Amniotic epithelial cell (primary cell): ENCODE measurements at regions not wholly inside any gene's neighbourhood (a gene's known extent, or its start where the extent isn't known, plus 50 kb on each side); places are given as distances from the start of the nearest gene placed in this dataset.
"Not testable (repeated sequence)": the region's sequence is repeated elsewhere in the genome, so short reads cannot be mapped to it uniquely, and the experiment has no call there.

ENCODE experiments used
- DNase-seq: peaks from one replicate; pipeline ENCODE4 v3.0.0-alpha.2; 2010; ENCODE audit warnings: low read depth

DNA sequence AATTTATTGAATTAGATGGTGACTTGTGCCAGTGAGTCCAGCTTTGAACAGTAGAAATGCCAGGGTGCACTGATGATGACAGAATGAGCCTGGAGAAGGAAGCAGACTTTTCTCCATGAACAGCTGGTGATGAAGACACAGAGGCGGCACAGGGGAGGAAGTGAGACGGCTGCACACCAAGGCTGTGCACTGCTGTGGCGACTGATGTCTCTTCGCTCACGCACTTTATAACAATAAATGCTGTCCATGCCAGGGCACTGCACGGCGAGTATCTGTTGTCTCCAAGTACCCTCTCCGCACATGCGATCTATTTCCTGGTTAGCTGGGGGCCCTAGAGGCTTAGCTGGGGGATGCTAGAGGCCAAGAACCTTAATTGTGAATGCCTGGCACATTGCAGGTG is 175.2 kb downstream of the TMEM200C start:
- DNase-seq: no peak

DNA sequence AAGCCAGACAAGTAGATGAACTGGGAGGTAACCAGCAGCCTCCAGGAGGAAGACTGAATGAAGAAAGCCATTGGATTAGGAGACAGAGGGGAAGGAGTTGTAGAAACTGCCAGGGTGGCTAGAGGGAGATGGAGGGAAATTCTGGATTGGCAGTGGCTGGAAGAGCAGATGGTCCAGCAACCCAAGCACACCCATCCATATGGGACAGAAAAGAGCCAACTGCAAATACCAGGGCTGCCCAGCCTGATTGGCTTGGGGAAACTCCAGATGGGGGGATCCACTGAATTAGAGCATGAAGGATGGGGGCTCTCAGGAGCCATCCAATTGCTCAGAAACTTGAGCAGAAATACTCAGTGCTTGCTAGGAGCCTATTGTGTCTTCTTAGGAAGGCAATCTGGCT is 173.5 kb upstream of the EPB41L3 start:
- DNase-seq: no peak

DNA sequence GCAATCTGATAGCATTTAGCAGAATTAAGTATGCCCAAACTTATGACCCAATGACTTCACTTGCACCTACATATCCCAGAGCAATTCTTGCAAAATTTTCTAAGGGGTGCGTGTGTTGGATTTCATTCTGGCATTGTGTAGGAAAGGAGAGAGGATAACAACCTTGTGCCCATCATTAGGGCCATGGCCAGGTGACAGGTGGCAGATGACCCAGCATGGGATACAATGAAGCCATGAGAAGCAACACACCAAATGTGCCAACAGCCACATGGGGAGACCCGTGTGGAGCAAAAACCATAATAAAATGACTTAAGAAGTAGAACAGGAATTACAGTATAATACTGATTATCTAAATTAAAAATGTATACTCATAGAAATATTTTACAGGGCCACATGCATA is 166.9 kb upstream of the EPB41L3 start:
- no peak for DNase-seq

DNA sequence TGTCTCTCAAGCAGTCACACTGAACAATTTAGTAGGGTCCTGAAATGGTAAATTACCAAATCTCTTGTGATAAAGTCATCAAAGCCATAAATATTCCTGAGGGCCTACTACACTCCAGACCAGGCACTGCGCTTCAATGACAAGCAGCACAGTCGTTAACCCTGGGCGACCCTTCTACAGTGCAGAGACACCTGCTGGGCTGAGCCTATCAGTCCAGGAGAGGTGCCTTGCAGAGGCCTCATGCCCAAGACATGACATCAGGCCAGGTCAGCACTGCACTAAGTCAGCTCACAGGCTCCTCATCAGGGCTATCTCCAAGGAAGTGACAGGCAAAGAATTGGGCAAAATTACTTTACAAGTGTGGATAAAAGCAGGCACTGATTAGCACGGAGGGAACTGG is 166.4 kb upstream of the EPB41L3 start:
- DNase-seq: no peak

DNA sequence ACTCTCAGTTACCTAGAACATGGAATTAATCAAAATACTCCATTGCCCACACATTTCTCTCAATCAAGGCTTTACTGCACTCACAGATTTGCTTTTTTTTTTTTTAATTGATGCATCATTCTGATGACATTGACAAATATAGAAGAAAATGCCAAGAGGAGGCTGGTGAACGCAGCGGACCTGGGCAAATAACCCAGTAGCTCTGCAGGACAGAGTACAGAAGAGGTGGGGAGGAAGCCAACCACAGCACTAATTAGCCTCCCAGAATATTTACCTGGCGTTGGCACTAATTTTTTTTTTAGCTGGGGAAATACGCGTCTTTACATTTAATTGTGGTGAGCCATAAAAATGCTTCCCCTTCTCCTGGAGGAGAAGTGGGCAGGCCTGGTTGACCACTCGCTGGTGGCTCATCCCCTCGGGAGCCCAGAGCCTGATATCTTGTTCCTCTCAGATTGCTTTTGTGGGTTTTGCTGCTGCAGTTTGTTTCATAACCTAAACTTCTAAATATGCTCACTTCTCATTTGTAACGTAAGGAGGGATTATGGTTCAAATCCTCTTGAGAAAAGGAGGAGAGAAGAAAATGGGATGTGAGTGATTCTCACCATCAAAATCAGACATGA is 165.8 kb upstream of the EPB41L3 start:
- no peak for DNase-seq

DNA sequence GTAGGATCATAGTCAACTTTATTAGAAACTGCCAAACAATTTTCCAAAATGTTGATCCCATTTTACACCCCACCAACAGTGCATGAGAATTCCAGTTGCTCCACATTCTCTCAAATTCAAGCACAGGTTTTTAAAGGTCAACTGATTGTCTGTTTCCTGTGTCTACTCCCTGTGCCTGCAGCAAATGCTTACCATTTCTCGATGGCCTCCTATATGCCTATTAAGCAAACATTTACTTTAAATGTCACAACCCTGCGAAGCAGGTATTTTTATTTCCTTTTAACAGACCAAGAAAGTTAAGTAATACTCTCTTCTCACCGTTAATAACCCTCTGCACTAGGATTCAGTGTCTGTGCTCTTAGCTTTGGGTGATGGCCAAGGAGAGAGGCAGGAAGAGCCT is 163.8 kb upstream of the EPB41L3 start:
- no peak for DNase-seq

DNA sequence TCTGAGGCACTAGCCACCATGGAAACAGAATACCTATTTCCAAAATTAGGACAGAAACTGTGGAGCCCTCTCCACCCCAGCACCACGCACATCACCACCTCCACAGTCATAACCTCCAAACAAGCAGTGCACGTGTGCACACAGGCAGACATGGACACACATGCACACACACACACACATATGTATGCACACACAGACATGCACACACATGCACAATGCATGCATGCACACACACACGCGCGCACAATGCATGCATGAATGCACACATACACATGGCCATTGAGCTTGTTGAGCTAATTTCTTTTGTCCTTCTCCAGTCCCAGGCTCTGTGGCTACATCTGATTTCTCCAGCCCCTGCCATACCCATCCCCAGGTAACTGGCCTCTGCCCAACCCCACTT is 161.6 kb upstream of the EPB41L3 start:
- DNase-seq: no peak

DNA sequence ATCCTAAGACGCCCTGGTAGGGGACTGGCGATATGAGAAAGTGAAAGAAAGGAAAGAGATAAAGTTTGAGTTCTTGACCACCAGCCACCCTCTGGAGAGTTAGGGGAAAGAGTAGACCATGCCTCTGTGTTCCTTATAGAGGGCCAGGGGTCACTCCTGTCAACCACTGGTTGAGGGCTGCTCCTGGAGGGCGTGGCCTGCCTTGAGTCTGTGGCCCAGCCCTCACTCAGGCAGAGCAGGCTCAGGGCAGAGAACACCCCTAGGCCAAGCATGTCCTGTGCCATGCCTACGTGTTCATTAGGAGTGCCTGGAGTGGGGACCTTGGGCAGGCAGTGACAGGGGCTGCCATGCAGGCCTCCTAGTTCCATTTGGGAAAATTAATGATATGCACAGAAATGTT is 161.1 kb upstream of the EPB41L3 start:
- DNase-seq: no peak

DNA sequence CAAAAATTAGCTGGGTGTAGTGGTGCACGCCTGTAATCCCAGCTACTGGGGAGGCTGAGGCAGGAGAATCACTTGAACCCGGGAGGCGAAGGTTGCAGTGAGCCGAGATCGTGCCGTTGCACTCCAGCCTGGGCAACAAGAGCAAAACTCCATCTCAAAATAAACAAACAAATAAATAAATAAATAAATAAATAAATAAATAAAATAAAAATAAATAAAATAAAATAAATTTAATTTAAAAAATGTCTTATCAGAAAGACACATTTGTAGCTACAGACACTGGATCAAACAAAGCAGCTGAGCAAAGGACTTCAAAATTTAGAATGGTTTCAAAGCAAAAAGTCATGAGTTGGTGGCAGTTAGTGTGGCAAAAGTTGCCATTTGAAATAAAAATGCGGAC is 158.2 kb upstream of the EPB41L3 start:
- not testable (repeated sequence) for DNase-seq

DNA sequence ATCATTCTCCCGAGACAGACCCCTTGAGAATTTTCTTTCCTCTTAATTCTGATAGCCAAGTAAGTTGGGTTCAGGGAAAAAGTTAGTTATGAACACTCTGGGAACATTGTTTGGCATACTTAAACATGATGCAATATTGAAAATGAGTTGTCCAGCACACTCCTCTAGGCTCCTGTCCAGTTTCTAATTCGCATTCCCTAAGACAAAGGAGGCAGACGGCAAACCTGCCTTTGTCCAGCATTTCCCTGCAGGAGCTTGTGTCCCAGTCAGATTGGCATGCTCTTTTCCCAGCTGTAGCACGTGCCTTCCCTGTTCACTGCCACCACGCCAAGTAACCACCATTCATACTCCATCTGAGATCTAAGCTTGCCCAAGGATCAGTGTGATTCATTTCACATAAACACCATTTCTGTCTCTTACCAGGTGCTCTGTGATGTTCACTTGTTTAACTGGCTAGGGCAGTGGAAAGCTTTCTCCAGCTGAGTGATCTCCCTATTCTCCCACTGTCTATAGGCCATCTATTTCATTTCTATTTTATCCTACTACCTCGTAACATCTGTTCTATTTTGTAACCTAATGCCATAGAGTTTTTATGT is 150.0 kb upstream of the EPB41L3 start:
- DNase-seq: no peak

DNA sequence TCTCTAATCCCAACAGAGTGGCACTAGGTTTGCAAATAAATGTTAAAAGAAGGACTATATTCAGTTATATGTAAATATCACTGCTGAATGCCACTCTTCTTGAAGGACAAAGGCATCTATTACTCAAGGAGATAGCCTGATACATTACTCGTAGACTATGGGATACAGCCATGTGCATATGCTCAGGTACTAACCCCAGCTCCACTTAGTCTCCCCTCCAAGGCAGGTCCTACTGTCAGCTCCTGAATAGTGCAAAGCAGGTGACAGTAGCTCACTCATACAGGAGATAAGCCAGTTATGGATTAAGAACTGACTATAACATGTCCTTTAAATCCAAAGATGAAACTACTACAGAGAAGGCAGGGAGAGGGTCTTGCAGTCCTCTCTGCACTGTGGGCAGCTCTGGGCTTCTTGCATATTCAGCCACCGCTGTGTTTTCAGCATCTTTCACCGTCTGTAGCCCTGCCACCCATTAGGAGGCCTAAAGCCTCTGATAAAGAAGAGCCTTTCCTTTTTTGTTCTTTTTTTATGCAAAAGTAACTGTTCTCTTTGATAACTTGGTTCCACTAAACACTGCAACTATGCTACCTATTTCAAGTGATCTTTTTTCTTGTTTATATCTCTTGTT is 135.1 kb upstream of the EPB41L3 start:
- no peak for DNase-seq

DNA sequence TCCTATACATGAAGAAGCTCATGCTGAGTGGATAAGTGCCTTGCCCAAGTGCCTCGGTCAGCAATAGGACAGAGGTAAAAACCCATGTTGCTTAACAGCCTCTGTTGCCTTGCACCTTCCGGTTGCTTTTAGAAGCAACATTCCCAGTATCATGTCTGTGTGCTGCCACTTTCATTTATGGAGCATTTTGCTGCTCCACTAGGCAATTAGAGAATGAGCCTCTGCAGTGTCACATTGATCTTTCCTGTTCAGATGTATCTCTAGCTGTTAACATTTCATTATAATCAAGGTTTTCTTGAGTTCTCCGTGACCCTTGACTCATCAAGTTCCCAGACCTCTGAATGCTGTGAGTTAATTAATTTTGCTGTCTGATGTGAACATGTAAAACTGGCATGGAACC is 134.5 kb upstream of the EPB41L3 start:
- DNase-seq: no peak

DNA sequence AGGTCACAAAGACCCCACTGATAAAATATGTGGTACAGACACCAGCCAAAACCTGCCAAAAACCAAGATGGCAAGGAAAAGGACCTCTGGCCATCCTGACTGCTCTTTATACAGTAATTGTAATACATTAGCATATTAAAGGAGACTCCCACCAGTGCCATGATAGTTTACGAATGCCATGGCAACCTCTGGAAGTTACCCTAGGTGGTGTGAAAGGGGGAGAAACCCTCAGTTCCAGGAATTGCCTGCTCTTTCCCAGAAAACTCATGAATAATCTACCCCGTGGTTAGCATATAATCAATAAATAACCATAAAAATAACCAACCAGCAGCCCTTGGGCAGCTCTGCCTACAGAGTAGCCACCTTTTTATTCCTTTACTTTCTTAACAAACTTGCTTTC is 129.8 kb upstream of the EPB41L3 start:
- no peak for DNase-seq

DNA sequence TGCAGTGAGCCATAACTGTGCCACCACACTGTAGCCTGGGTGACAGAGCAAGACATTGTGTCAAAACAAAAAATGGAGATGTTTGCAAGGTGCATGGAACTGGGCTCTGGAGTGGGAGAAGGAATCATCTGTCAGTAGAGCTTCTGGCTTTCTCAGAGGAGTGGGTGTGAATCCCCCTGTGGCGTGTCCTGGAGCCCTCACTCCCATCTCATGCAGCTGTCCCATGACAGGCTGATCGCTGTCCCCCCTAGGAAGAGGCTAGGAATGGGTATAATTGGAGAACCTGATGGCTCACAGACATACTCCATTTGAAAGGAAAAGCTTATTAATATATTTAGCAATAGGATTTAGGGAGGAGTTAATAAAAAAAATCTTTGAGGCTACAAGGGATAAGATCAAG is 125.8 kb upstream of the EPB41L3 start:
- no peak for DNase-seq

DNA sequence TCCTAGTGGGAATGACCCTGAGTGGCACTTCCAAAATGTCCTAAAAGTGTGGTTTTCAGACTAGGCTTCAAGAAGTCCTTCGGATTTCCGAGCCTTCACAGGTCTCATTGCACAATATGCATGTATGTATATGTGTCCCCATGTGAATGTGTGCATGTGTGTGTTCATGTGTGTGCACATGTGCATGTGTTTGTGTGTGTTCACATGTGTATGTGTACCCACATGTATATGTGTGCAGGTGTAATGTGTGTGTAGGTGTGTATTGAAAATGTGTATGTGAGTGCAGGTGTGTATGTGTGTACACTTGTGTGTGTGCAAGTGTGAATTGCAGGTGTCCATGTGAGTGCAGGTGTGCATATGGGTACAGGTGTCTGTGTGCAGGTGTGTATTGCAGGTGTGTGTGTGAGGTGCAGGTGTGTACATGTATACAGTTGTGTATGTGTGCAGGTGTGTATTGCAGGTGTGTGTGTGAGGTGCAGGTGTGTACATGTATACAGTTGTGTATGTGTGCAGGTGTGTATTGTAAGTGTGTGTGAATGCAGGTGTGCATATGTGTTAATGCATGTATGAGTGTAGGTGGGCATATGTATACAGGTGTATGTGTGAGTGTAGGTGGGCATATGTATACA is 124.4 kb upstream of the EPB41L3 start:
- no peak for DNase-seq

DNA sequence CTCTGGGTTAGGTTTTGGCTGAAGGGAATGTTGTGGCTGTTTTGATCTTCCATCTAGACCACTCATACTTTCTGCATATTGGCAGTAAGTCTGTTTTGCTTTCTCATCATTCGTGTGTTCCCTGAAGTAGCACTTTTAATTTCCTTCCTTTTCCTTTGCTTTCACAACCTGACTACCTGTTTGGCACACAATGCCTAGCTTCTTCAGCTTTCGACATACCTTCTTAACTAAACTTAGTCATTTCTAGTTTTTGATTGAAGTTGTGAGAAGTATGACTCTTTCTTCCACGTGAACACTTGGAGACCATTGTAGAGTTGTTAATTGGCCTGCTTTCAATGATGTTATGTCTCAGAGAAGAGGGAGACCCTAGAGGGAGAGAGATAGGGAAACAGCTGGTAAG is 123.6 kb upstream of the EPB41L3 start:
- no peak for DNase-seq

DNA sequence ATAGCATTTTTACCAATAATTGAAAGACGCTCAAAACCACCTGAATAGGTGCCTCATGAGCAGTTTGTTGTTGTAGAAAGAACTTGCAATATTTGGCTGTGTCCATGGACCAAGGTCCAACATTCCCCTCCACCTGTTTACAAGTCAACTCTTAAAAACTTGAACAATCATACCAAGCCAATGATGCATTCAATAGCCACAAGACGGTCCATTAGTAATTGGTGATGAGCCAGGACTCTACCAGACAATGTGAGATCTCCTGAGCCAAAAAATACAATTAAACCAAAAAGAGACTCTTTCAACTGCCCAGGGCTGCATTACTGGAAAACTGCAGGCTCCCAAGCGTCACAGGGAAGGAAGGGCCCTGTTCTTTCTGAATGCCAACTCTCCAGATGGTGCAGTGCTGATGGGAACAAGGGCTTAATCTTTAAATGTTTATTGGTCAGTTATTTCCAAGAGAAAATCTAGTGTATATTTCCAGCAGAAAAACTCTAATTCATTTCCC is 118.8 kb upstream of the EPB41L3 start:
- no peak for DNase-seq

DNA sequence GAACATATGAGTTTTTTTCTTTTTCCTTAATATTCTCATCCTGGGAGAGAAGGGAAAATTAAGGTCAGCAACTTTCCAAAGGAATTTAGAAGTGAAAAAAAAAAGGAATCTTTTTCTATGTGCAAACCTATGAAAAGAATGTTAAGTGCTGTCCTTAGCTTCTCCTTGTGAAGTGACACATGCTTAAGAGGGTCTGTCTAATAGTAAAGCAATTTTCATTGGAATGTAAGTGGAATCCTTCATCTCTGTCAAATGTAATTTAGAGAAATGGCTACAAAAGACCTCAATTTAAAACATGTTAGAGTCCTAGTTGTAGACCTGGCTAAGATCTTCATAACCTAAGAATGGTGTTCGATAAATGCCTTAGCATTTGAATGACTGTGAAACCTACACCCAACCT is 117.4 kb upstream of the EPB41L3 start:
- DNase-seq: no peak

DNA sequence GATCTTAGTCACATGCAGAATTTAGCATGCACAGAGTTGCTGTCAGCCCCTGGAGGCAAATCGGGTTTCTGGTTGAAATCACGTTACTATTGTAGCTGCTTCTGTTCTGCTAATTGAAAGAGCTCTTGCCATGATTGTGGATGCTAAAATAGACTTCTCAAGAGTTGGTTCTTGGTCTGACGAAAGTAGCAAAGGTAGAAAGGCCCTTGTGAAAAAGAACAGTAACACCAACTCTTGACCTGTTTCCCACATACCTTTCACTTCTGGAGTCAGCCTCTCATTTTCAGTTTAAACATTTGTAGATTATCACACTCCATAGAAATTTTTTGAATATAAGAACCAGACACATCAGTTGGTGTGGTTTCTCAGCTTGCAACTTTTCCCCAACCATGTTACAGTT is 110.0 kb upstream of the EPB41L3 start:
- DNase-seq: no peak

DNA sequence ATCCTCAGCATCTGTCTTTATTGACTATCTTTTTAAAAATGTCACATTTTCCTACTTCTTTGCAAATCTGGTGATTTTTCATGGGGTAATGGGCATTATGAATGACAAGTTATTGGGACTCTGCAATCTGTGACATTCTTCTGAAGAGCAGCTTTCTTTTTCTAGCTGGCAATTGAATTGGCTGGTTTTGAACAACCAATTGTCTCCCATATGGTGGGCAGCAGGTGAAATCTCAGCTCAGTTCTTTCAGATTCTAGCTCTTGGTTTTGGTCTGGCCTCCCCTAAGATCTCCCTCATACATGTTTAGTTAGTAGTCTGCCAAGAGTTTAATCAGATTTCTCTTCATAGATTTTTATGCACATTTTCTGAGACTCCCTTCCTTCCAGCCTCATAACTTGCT is 107.9 kb upstream of the EPB41L3 start:
- no peak for DNase-seq

DNA sequence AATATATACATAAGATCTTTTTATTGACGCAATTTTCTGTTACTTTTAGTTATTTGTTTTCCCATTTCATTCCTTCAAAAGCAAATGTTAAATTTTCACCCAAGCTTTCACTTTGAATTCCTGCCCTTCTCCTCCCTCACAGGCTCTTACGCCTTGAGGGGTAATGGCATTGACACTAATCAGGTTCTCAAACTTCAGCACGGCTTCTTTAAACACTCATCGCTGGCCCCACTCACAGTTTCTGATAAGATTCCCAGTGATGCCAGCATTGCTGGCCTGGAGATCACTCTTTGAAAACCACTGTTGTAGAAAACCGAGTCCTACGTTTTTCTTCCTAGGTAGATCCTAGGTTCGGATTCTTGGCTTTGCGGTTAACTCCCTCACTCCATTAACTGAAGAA is 105.6 kb upstream of the EPB41L3 start:
- DNase-seq: no peak

DNA sequence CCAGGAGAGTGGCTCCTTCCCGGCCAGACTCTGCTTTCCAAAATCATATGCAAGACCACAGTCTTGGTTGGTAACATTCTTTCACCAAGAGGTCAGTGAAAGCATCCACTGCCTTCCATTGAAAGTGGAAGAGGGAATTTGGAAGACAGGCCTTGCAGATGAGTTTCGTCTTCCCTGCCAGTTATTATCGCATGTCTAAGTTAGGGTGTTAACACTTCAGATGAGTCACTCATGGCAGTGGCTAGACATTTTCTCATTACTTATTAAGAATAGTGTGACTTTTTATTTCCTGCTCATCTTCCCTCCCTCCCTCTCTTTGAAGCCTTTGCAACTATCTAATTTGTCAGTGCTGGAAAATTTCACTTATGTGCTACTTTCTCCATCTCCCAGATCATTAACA is 102.9 kb upstream of the EPB41L3 start:
- no peak for DNase-seq

DNA sequence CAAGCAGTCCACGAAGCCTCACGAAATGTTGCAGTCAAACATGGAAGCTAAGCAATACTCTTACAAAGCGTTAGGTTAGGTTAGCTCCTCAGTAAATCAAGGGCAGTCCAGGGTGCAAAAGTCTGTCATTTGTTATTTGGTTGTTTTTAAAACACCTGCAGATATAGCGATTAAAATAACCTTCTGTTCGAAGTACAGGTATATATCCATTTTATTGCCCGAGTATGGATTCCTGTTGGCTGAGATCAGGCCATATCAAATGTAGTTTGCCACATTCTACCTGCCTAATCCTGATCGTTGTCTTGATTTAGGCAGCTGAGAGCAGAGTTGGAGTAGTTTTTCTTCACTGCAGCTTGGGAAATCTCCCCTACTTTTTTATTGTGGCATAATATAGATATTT is 99.5 kb upstream of the EPB41L3 start:
- no peak for DNase-seq
